GM19025 (cell line): ENCODE measurements at regions not wholly inside any gene's neighbourhood (a gene's known extent, or its start where the extent isn't known, plus 50 kb on each side); places are given as distances from the start of the nearest gene placed in this dataset.

ENCODE experiments used
- ATAC-seq: cut with Tn5 transposase; IDR thresholded peaks from one replicate; pipeline ENCODE4 v1.9.1; 2021; ENCODE audit warnings: mild to moderate bottlenecking, low read depth, moderate library complexity; ENCODE audit not compliant: unreplicated experiment

DNA sequence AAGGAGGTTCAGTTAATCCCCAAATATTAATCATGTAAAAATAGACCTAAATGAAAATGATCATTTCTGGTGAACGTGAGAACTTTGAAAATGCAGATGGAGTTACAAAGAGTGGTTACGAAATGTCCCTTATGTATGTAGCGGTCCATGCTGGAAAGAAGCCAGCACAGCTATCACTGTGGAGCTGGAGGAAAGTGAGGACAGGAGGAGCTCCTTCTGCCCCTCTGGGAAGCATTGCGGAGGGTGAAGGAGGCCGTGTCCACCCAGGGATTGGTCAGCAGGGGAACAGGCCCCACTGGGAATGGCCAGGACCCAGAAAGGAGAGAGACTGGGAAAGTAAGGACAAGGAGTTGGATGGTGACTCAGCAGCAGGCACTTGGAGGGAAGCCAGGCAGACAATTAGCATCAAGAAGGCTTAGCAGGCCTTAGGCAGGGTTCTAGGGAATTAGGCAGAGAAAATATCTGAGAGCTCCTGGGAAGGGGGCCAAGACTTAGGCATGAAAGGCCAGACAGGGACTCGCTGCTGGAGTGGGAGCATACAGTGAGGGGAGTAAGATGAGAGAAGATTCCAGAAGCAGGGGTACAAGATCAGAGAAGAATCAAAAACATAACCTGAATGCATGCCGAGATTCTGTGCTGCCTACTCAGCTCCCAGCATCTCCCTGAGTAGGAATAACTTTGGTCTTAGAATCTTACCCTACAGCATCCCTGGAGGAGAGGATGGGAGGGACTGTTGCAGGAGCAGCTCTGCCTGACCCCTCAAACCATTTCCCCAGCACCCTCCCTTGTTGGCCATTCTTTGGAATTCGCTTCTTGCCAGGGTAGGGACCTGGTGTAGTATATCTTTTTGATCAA lies 171.0 kb upstream of the UMPS start:
- ATAC-seq = no peak

DNA sequence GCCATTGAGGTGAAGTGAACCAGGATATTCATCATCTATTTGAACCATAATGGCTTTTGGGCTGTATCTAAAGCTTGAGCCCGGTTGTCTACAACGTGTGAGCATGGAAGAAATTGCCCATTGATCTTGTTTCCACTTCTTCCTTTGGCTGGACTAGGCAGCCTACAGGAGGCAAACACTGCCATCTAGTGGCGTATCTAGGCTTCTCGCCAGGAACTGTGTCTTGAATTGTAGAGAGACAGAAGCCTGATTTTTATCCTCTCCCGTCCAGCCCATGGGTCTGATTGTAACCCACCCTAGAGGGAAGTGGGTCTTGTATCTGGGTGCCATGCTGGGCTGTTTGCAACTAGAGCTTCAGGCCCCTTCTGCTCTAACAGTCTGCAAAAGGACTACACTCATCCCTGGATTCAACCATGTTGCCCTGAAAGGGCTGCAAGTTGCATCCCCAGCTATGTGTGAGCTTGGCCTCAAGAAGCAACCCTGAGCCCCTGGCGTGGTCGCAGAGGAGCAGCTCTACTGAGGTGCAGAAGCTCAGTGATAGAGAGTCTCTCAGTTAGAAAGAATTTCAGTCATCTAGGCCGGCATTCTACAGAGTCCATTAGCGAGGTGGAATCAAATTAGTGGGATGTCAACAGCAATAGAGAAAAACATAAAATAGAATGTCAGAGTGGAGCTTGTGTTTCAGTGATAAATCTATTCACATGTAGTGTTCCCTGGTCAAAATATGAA lies 170.2 kb upstream of the UMPS start:
- no peak for ATAC-seq

DNA sequence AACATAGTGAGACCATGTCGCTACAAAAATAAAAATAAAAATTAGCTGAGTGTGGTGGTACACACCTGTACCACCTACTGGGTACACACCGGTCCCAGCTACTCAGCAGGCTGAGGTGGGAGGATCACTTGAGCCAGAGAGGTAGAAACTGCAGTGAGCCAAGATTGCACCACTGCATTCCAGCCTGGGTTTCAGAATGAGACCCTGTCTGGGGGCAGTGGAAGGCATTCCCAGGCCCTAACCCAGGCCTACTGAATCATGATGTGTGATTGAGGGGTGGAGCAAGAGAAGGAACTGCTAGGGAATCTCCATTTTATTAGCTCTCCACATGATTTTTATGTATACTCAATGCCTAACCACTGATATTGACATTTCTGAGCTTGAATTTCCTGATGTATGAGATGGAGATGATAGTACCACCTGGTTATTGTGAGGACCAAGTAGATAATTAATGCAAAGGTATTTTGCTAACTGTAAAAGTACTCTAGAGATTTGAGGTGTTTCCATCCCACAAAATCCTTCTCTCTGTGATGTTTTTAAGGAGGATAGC lies 169.5 kb upstream of the UMPS start:
- ATAC-seq = no peak

DNA sequence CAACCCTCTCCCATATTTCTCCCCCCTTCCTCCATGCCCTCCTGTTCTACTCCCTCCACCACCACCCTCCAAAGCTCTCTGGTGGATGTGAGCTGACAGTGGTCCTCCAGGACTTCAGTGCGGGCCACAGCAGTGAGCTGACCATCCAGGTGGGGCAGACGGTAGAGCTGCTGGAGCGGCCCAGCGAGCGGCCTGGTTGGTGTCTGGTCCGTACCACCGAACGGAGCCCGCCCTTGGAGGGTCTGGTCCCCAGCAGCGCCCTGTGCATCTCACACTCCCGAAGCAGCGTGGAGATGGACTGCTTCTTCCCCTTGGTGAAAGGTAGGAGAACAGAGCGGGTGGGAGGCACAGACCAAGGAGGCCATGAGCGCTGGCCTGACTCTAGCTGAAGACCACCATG lies 167.5 kb upstream of the UMPS start:
- no peak for ATAC-seq

DNA sequence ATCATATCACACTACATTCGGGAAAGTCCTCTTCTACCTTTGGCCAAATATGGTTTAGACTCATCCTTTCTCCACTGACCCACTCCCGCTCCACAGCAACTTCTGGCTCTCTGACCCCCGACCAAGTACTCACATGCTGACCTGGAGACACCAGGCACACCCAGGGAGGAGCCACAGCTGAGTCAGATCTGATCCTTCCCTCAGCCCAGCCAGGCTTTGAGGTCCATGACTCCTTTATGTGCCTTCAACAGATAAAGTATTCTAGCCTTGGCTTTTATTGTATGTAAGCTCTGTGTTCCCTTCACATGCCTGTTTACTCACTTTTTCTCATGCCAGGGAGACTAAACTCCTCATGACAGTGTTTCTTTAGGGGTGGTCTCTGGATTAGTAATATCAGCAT lies 166.9 kb upstream of the UMPS start:
- no peak for ATAC-seq

DNA sequence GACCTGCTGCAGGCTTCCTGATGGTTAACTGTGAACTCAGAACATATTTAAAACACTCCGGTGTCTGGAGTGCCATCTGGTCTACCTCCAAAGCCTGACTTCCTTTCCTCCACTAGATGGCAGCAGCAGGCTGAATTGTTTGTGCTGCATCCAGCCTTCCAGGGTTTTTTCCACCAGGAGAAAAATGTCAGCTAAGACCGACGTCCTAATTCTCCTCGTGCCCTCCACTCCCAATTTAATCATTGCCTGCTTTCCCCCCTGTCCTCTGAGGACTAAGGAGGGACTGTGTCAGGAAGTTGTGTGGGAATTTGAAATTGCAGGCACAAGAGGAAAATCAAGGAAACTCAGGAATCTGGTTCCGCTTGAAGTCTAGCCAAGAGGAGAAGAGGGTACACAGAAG lies 165.2 kb upstream of the UMPS start:
- no peak for ATAC-seq

DNA sequence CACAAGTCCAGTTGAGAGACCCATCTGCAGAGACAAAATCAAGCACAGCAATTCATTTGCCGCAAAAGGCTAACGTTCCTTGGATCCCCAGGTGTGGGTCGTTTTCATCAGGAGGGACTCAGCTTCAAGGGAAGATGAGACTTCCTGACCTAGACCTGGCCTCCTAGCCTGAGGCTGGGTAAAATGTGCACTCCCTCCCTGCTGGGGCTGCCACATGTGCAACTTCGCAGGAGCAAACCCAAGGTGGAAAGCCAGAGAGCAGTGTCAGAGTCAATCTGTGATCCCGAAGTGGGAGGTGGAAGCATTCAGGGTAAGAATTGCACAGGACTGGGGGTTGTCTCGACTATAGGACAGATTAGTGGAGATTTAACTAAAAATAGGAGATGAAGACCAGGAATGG lies 164.7 kb upstream of the UMPS start:
- ATAC-seq = no peak

DNA sequence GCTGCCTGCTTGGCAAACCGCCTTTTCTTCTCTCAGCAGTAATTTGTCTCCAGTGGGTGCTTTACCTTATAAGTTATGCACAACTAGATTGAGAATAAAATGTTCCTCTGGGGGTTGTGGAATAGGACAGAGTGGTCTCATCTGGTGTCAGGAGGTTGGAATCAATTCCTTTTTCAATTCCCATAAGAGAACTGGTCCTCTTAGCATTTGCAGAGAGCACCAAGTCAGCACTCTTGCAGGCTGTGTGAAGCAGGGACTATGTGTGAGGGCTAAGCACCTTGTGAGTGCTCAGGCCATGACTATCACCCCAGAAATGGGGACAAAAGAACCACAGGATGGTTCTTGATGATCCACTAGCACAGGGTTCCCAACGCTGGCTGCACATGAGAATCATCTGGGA lies 163.6 kb upstream of the UMPS start:
- ATAC-seq = no peak

DNA sequence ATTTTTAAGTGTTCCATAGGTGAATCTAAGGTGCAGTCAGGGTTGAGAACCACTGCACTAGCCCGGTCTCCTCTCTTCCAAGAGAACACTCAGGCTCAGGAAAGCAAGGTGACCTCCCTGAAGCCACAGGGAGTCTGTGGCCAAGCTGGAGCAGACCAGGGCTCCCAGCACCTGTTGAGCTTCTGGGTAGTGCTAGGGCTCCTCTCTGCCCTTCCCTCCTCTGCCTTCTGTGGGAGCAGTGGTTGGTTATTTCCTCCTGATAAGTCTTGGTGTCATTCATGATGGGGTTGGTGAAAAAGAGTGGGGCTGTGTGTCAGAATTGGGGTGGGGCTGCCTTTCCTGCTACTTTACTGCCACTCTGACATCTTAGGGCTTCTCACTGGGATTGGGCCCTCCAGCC lies 163.1 kb upstream of the UMPS start:
- ATAC-seq = no peak

DNA sequence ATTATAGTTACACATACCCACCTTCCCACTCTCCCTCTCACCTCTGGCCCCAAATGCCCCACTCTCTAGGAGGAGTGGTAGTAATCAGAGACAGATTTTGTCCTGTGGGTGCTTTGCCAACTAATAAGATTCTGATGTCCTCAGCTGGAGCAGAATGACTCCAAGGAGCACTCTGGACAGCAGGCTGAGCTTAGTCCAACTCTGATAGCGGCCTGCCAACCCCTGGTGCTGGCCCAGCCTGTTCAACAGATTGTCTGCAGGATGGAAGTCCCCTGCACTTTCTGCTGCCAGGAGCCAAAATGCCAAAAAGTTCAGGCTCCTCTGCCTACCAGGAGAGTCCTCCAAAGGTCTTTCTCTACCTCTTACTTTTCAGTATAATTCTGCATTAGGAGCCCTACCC lies 160.5 kb upstream of the UMPS start:
- ATAC-seq = no peak

DNA sequence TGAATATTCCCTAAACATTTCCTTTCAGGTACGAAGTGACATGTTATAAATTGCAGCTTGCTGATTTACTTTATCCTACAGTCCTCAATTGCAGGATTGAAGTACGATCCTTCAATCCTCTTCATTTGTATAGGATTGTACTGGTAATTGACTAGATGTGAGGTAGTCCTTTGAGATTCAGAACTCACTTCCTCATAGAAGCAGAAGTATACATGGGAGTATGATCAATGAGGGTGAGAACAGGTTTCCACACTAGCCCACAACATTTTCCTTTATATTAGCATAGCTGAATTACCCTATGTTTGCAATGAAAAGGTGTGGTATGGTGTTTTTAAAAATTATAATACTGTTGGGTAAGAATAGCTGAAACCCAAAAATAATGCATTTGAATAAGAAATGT lies 160.0 kb upstream of the UMPS start:
- ATAC-seq = no peak

DNA sequence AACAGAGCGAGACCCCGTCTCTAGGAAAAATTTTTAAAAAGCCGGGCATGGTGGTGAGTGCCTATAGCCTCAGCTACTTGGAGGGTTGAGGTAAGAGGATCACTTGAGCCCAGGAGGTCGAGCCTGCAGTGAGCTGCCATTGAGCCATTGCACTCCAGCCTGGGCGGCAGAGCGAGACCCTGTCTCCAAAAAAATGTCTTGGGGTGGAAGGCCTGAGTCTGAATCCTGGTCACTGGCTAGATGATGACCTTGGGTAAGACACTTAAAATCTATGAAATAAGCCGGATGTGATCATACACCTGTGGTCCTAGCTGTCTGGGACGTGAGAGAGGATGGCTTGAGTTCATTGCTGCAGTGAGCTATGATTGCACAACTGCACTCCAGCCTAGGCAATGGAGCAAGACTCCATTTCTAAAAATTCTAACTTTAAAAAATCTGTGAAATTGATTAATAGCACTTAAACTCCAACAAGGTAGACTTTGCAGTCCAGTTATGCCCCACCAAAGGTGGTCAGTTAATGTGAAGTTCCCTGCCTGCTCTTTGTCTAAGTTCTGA lies 157.3 kb upstream of the UMPS start:
- no peak for ATAC-seq

DNA sequence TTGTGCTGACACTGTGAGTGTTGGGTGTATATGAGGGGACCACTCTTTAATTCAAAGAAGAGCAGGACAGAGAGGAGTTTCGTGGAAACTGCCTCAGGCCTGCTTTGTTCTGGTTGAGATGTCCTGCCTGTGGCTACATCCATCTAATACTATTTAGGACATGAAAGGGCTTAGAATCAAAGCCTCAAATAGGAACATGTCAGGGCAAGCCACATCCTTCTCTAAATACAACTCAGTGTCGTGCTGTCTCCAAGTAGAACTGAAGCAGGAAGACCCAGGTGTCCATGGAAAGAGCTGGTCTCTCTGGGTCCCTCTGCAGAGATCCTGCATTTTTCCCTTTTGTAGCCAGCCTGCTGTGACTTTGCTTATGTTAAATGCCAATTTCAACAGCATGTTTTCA lies 156.2 kb upstream of the UMPS start:
- ATAC-seq = no peak

DNA sequence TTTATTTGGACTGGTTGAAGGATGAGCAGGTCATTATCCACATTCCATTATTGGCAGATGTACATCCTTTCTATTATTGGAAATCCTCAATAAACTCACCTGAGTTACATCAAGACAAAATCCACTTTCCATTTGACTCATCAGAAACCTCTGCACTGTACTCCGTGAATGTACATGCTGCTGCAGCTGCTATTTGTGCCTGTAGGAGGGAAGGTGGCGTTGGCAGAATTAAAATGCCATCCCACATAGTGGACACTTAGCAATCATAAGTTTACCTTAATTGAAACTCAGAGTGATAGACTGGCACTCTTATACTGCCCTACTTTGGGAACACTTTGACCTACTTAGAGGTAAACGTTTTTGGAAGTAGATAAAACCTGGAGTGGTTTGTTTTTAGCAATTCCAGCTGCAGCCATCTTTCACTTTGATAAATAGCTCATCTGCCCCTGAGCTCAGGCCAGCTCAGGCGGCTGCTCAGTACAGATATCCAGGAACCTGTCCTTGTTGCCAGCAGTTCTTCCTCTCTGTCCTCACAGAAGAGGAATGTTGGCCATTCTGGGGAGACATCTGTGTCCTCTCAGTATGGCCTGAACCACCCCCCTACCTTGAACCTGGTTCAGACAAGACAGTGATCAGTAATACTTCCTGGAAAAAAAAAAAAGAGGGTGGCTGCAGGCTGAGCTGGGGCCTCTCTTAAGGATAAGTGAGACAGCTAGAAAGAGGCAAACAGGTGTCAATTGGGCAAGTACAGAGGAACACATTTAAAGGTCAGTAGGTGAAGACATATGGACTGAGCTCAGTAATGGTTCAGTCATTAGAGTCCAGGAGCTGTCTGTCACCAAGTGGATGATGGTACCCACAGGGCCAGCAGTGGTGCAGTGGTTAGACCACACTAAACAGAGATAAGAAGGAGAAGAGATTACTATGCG lies 153.4 kb upstream of the UMPS start:
- no peak for ATAC-seq

DNA sequence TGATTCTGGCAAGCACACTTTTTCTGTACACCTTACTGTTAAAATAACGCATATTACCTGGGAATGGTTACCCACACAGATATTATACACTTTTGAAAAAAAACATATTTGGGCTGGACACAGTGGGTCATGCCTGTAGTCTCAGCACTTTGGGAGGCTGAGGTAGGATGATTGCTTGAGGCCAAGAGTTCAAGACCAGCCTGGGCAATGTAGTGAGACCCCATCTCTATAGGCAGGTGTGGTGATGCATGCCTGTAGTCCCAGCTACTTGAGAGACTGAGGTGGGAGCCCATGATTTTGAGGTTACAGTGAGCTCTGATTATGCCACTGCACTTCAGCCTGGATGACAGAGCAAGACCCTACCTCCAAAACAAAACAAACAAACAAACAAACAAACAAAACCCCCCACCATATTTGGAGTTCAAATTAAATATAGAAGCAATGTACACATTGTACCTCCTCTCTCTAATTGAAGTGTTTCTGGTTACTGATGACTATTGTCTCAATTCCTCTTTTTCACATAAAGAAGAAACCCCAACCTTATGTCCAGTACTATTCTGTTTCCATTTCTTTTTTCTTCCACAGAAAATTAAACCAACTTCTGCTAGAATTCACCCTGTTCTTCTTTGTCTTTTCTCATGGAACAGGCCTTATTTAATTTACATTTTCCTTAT lies 152.6 kb upstream of the UMPS start:
- ATAC-seq = peak; percentile 72

DNA sequence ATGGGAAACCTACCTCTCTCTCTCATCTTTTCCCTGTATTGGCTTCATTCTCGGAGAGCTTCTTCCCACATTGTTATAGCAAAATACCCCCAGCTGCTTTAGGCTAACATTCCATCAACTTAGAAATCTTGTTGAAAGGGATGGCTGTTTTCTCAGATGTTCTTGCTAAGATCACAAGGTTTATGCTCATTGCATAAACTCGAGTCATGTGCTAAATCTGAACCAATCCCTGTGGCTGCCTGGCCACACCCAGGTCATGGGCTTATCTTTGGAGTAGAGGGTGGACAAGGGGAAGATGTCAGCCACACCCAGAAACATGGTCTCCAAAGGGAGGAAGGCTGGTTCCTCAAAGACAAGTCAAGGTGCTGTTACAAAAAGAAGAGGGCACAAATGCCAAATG lies 150.6 kb upstream of the UMPS start:
- no peak for ATAC-seq

DNA sequence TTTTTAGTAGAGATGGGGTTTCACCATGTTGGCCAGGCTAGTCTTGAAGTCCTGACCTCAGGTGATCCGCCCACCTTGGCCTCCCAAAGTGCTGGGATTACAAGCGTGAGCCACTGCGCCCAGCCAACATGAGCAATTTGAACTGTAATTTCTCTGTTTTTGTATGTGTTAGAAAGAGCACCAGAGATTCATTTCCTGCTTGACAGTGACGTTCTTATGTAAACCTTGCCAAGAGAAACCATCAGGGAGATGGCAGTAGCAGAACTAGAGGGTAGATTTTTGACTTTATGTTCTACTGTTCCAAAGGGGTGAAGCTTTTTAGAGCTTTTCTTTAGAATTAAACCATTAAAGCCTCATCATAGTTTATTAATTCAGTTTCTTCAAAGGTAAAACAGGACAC lies 148.1 kb upstream of the UMPS start:
- no peak for ATAC-seq

DNA sequence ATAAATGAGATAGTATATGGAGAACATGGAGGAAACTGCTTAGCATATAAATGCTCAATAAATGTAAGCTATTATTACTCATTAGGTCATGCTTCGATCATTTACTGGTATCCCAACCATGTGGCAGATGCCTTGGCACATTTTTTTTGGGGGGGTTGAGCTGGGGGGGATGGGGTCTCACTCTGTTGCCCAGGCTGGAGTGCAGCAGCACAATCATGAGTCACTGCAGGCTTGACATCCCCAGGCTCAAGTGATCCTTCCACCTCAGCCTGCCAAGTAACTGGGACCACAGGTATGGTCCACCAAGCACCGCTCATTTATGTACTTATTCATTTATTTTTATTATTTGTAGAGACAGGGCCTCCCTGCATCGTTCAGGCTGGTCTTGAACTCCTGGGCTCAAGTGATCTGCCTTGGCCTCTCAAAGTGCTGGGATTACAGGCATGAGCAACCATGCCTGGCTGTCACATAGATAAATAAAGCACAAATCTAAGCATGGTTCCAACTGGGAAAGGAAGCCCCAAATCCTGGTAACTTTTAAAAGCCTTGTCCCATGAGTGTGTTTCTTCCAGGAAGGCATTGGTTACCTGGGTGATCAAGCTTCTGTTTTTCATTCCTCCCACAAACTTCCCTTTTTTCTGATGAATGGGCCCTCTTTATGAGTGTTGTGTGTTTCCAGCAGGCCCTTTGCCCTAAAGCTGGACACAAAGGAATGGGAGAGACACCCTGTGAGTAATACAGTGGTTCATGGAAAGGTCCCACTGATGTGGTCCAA lies 147.4 kb upstream of the UMPS start:
- no peak for ATAC-seq

DNA sequence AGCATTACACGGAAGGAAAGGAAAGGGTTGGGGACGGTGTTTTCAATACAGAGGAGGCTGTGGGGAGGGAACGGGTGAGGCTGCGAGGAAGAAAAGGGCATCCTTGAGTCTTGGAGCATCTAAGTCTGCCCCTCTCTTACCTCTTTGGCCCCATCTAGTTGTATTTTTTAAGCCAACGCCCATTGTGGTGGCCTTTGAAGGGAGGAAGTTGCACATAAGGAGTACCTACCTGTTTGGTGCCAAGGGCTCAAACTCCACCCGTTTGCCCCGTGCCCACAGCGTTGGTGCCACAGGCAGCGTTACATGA lies 146.1 kb upstream of the UMPS start:
- ATAC-seq = no peak
